Suprapubic skin (tissue), 4 donors: ENCODE measurements at regions not wholly inside any gene's neighbourhood (a gene's known extent, or its start where the extent isn't known, plus 50 kb on each side); places are given as distances from the start of the nearest gene placed in this dataset.

Source experiments
- DNase-seq, 2 donors: peaks; one replicate each; pipeline ENCODE4 v3.0.0-alpha.2; 2019; ENCODE audit warnings: low spot score in 2 of 2
- H3K27ac ChIP-seq: fragments of 200-600 bp; sonication (generic); one replicate; pipeline ENCODE4 v1.5.1; 2019
- H3K27me3 ChIP-seq: fragments of 200-600 bp; sonication (generic); one replicate; pipeline ENCODE4 v1.5.1; 2019
- H3K36me3 ChIP-seq: fragments of 200-600 bp; sonication (generic); one replicate; pipeline ENCODE4 v1.5.1; 2019
- H3K4me1 ChIP-seq: fragments of 200-600 bp; sonication (generic); one replicate; pipeline ENCODE4 v1.5.1; 2019
- H3K4me3 ChIP-seq: fragments of 200-600 bp; sonication (generic); one replicate; pipeline ENCODE4 v1.5.1; 2019; ENCODE audit warnings: mild to moderate bottlenecking
- H3K9me3 ChIP-seq: fragments of 200-600 bp; sonication (generic); one replicate; pipeline ENCODE4 v1.5.1; 2019
- CTCF ChIP-seq, 2 donors: fragments of 200-600 bp in 1 of 2; fragments of 450-650 bp in 1 of 2; sonication (generic) in 1 of 2; IDR thresholded peaks; one replicate each; pipeline ENCODE4 v1.5.1; 2016 to 2019; ENCODE audit warnings: antibody characterized with exemption in 2 of 2, mild to moderate bottlenecking in 1 of 2, moderate library complexity in 1 of 2
- EP300 ChIP-seq: sonication (generic); formaldehyde crosslinking; IDR thresholded peaks from one replicate; pipeline ENCODE4 v1.6.1; 2017; ENCODE audit warnings: antibody characterized with exemption
- POLR2A ChIP-seq, 2 donors: fragments of 450-650 bp; IDR thresholded peaks; one replicate each; pipeline ENCODE4 v1.6.1; 2017; ENCODE audit warnings: antibody characterized with exemption in 2 of 2, mild to moderate bottlenecking in 2 of 2, moderate library complexity in 2 of 2
- POLR2AphosphoS5 ChIP-seq, 3 donors: sonication (generic); formaldehyde crosslinking; IDR thresholded peaks; one replicate each; pipeline ENCODE4 v1.6.1; 2017; ENCODE audit warnings: antibody characterized with exemption in 3 of 3
- WGBS: methylation state at CpG from one replicate; pipeline ENCODE4 v1.1.5; 2018; 5-methylcytosine and 5-hydroxymethylcytosine counted together

GRCh38 chr4:26204249-26204825, 116.5 kb upstream of the RBPJ start:
- 87% methylated on average over 8 of the region's 8 CpGs for WGBS
- Histone ChIP-seq H3K27ac (no peak overlapping the region), H3K4me1 (peaks cover 37% of the 10 kb centered on the region), H3K9me3 (no peaks in the 10 kb centered on the region), H3K27me3 (no peaks in the 10 kb centered on the region), H3K4me3 (no peak overlapping the region), H3K36me3 (no peaks in the 10 kb centered on the region)
- DNase-seq, result no peak
- TF ChIP-seq EP300 (no peak), POLR2A (IDR thresholded peaks at IDR 0.05) (no peak), POLR2AphosphoS5 (IDR thresholded peaks at IDR 0.05) (no peak), CTCF (IDR thresholded peaks at IDR 0.05) (no peak)

GRCh38 chr4:26204911-26205370, 115.9 kb upstream of the RBPJ start:
- Histone ChIP-seq H3K4me3 (no peak overlapping the region), H3K36me3 (no peaks in the 10 kb centered on the region), H3K4me1 (peaks cover 37% of the 10 kb centered on the region), H3K9me3 (no peaks in the 10 kb centered on the region), H3K27ac (no peak overlapping the region), H3K27me3 (no peaks in the 10 kb centered on the region)
- TF ChIP-seq POLR2AphosphoS5 (IDR thresholded peaks at IDR 0.05), result no peak
- WGBS, result 27% methylated on average over 2 of the region's 7 CpGs
- DNase-seq, result no peak

- Histone ChIP-seq H3K36me3 (no peaks in the 10 kb centered on the region), H3K9me3 (no peaks in the 10 kb centered on the region), H3K4me1 (peaks cover 37% of the 10 kb centered on the region), H3K27me3 (no peaks in the 10 kb centered on the region), H3K4me3 (no peak overlapping the region), H3K27ac (peak overlapping the region; percentile 47)
- 13% methylated on average over 2 of the region's 2 CpGs for WGBS
- no peak for TF ChIP-seq POLR2A (IDR thresholded peaks at IDR 0.05)
- TF ChIP-seq POLR2AphosphoS5 (IDR thresholded peaks at IDR 0.05), result no peak
- TF ChIP-seq CTCF (IDR thresholded peaks at IDR 0.05), result no peak
- no peak for TF ChIP-seq EP300
- DNase-seq, result no peak
These were observed 114.5 kb upstream of the RBPJ start for GRCh38 chr4:26206339-26206738.

- no peaks in the 10 kb centered on the region for H3K27me3 ChIP-seq
- H3K4me1 ChIP-seq, result peaks cover 37% of the 10 kb centered on the region
- TF ChIP-seq EP300 (no peak), POLR2A (IDR thresholded peaks at IDR 0.05) (no peak), CTCF (IDR thresholded peaks at IDR 0.05) (no peak), POLR2AphosphoS5 (IDR thresholded peaks at IDR 0.05) (no peak)
- H3K4me3 ChIP-seq, result no peak overlapping the region
- no peaks in the 10 kb centered on the region for H3K36me3 ChIP-seq
- DNase-seq, result no peak
- H3K27ac ChIP-seq, result peak overlapping the region; percentile 47
- whole genome bisulfite sequencing, result 33% methylated on average over 3 of the region's 3 CpGs
- no peaks in the 10 kb centered on the region for H3K9me3 ChIP-seq
These were observed 113.8 kb upstream of the RBPJ start for GRCh38 chr4:26206999-26207398.

- Histone ChIP-seq H3K4me3 (no peak overlapping the region), H3K27ac (no peak overlapping the region), H3K4me1 (peaks cover 37% of the 10 kb centered on the region), H3K9me3 (no peaks in the 10 kb centered on the region), H3K27me3 (no peaks in the 10 kb centered on the region), H3K36me3 (no peaks in the 10 kb centered on the region)
- no peak for DNase-seq
- 37% methylated on average over 3 of the region's 3 CpGs for WGBS
- no peak for TF ChIP-seq POLR2AphosphoS5 (IDR thresholded peaks at IDR 0.05)
- TF ChIP-seq CTCF (IDR thresholded peaks at IDR 0.05), result no peak
- no peak for TF ChIP-seq POLR2A (IDR thresholded peaks at IDR 0.05)
- TF ChIP-seq EP300, result no peak
These were observed 113.2 kb upstream of the RBPJ start for GRCh38 chr4:26207631-26208030.
